ENCODE measurements at regions not wholly inside any gene's neighbourhood (a gene's known extent, or its start where the extent isn't known, plus 50 kb on each side); places are given as distances from the start of the nearest gene placed in this dataset.
A peak's percentile ranks its signal among the peaks of the same experiment; 100 is the strongest.

DNA sequence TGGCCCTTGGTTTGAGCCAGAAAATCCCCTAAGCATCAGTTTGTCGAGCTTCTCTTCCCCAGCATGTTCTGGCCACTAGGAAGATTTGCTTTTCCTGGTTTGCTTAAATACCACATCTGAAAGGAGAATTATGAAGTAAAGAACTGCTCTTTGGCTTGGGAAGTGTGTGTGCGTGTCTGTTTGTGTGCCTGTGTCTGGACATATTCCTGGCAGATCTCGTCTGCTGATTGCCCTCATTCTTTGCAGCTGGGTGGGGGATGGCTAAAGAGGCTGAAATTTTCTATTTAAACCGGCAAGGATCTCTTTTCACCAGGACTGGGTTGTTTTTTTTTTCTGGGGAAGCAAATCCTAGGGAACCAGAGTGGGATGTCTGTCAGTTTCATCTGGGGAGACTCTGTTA is 57.3 kb upstream of the MBOAT2 start:
- Mint-ChIP-seq H3K4me1 (no peaks in the 10 kb centered on the region), H3K4me3 (no peak overlapping the region), H3K27ac (no peak overlapping the region), H3K9me3 (peaks cover 1 to 15% (median 11%) of the 10 kb centered on the region in 3 donors), H3K36me3 (peaks cover 3% of the 10 kb centered on the region), H3K27me3 (peaks cover 6% of the 10 kb centered on the region)

DNA sequence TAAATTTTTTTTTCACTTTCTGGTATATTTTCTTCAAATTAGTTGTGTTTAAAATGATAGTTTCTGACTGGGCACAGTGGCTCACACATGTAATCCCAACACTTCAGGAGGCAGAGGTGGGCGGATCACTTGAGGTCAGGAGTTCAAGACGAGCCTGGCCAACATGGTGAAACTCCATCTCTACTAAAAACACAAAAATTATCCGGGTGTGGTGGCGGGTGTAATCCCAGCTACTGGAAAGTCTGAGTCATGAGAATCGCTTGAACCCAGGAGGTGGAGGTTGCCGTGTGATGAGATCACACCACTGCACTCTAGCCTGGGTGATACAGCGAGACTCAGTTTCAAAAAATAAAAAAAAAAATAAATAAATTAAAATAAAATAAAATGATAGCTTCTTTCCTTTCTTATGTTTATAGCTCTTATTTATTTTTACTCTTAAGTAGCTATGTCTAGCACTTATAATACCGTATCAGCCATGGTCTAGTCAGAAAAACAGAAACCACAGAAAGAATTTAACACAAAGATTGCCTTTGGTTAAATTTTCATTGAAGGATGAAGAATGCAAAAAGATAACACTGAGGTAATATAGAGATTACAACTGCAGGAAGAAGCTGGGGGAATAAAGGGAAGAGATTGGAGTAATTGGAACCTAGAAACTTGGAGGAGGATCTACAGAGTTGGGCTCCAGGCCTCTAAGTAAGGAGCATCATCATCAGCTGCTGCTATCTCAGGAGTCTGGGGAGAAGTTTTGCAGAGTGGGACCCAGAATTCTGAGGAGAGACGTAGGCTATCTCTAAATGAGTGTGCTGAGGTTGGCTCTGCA is 54.7 kb upstream of the MBOAT2 start:
- Mint-ChIP-seq H3K27me3 (peaks cover 4% of the 10 kb centered on the region), H3K36me3 (no peaks in the 10 kb centered on the region), H3K4me1 (peaks cover 0 to 2% (median 0%) of the 10 kb centered on the region in 3 donors), H3K4me3 (no peak overlapping the region), H3K9me3 (peaks cover 2 to 5% (median 5%) of the 10 kb centered on the region in 3 donors), H3K27ac (peak overlapping the region in 1 of 3 donors; percentile 18)

DNA sequence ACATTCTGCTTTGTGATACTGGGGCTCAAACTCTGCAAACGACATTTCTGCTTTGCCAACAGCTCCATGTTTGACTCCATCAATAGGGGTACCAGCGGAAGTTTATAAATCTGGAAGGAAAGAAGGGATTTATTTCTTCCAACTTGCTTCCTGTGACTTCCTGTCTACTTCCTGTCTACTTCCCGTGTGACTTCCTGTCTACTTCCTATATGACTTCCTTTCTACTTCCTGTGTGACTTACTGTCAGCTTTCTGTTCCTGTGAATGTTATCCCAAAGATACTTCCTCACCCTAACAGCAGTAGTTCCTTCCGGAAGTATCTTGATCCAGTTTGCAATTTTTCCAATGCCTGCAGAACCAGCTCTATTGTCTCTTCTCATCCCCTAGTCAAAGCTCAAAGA is 52.0 kb upstream of the MBOAT2 start:
- no peak overlapping the region for H3K27ac Mint-ChIP-seq

DNA sequence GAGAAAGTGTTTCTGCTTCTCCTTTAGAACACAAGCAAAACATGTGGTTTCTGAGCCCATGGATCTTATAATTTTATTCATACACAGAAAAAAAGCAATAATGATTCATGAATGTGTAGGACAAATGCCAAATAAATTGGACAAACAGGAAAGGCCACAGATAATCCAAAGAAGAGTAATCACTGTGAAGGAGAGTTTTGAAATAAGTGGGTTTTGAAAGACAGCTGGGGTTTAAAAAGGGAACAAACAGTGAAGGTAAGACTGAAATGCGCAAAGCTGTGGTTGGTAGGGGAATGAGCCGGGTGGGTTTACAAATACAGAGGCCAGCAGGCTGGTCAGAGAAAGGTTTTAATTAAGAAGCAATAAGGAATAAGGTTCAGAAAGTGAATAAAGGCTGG is 50.0 kb upstream of the MBOAT2 start:
- Mint-ChIP-seq H3K27ac (no peak overlapping the region), H3K9me3 (peaks cover 3 to 9% (median 3%) of the 10 kb centered on the region in 3 donors), H3K4me1 (peaks cover 0 to 2% (median 0%) of the 10 kb centered on the region in 3 donors), H3K27me3 (peaks cover 2% of the 10 kb centered on the region), H3K36me3 (no peaks in the 10 kb centered on the region), H3K4me3 (no peak overlapping the region)

More for the DNA sequence above, 52.0 kb upstream of the MBOAT2 start:
- Mint-ChIP-seq H3K27me3 (peaks cover 2% of the 10 kb centered on the region), H3K36me3 (no peaks in the 10 kb centered on the region), H3K9me3 (peaks cover 3 to 5% (median 3%) of the 10 kb centered on the region in 3 donors), H3K4me1 (peaks cover 0 to 2% (median 0%) of the 10 kb centered on the region in 3 donors), H3K4me3 (no peak overlapping the region)
